HepG2 (cell line): ENCODE measurements at regions not wholly inside any gene's neighbourhood (a gene's known extent, or its start where the extent isn't known, plus 50 kb on each side); places are given as distances from the start of the nearest gene placed in this dataset.

ENCODE experiments used
- ATAC-seq: fragments of 200-7000 bp; cut with Tn5 transposase; 3 replicates; pipeline ENCODE4 v1.9.1; 2020; ENCODE audit warnings: mild to moderate bottlenecking, moderate library complexity
- BruUV-seq: library from RNA; stranded (reverse); fragments of 400-500 nt; replicated peaks from 2 replicates; lab custom pipeline; 2021; lab: Mats Ljungman, UMichigan
- CTCF ChIA-PET: fragments of 300-600 bp; formaldehyde crosslinking; extraction: SDS; loops from one replicate; lab custom pipeline; 2021; ENCODE audit warnings: low total read pairs, inconsistent platforms, low intra/inter-chr PET ratio; lab: Yijun Ruan, JAX
- POLR2A ChIA-PET: fragments of 350-600 bp; sonication (Branson Sonifier 250); formaldehyde crosslinking; loops from one replicate; lab custom pipeline; 2020; ENCODE audit warnings: antibody characterized with exemption, inconsistent platforms; lab: Yijun Ruan, JAX
- DNase-seq: peaks from one replicate; pipeline ENCODE4 v3.0.0-alpha.2; 2015; ENCODE audit warnings: low spot score
- FAIRE-seq: peaks from 3 replicates; lab custom pipeline; 2011; peaks lifted over from hg19 to GRCh38; lab: Jason Lieb, UNC
- H2AFZ ChIP-seq: one replicate; pipeline ENCODE4 v1.6.1; 2011; ENCODE audit warnings: low read length, inconsistent platforms
- H3K27ac ChIP-seq: fragments of 300-600 bp; 3 replicates; pipeline ENCODE4 v1.8.0; 2011; ENCODE audit warnings: mixed run types, mild to moderate bottlenecking, mixed read lengths, low read length, inconsistent platforms; ENCODE audit not compliant: insufficient read depth; ENCODE audit errors: extremely low read length
- H3K27me3 ChIP-seq, 2 experiments: fragments of 200-600 bp in 1 of 2; 2 replicates in 1 of 2; 3 replicates in 1 of 2; pipeline versions ENCODE4 v1.6.0 to v1.8.0; 2011; ENCODE audit warnings: low read length in 2 of 2, mild to moderate bottlenecking in 2 of 2, moderate library complexity in 2 of 2, inconsistent platforms in 1 of 2; ENCODE audit not compliant: insufficient read depth in 2 of 2, control insufficient read depth in 1 of 2
- H3K36me3 ChIP-seq, 2 experiments: fragments of 200-600 bp in 1 of 2; replicated peaks in 1 of 2; 2 replicates in 1 of 2; 3 replicates in 1 of 2; pipeline versions ENCODE4 v1.5.1 to v1.8.0; 2011; ENCODE audit warnings: low read length in 2 of 2, inconsistent platforms in 1 of 2; ENCODE audit not compliant: insufficient read depth in 2 of 2, control insufficient read depth in 1 of 2
- H3K4me1 ChIP-seq: 2 replicates; pipeline ENCODE4 v1.5.1; 2012; ENCODE audit warnings: low read length, inconsistent platforms; ENCODE audit not compliant: insufficient read depth
- H3K4me2 ChIP-seq: 2 replicates; pipeline ENCODE4 v1.6.0; 2011; ENCODE audit warnings: low read depth, low read length, inconsistent platforms
- H3K4me3 ChIP-seq, 3 experiments: fragments of 200-600 bp in 1 of 3; sonication (generic), shearing (Covaris generic) in 1 of 3; replicated peaks in 1 of 3; 2 replicates each; pipeline ENCODE4 v1.5.1; 2011 to 2016; ENCODE audit warnings: low read length in 3 of 3, inconsistent platforms in 2 of 3, low read depth in 2 of 3, mild to moderate bottlenecking in 2 of 3, control low read depth in 1 of 3, mixed read lengths in 1 of 3; ENCODE audit not compliant: insufficient read depth in 1 of 3
- H3K79me2 ChIP-seq: one replicate; pipeline ENCODE4 v1.6.1; 2011; ENCODE audit warnings: low read length, inconsistent platforms; ENCODE audit not compliant: insufficient read depth
- H3K9ac ChIP-seq: 2 replicates; pipeline ENCODE4 v1.6.0; 2011; ENCODE audit warnings: mild to moderate bottlenecking, low read depth, low read length, inconsistent platforms; ENCODE audit not compliant: insufficient read depth
- H3K9me3 ChIP-seq: 2 replicates; pipeline ENCODE4 v1.5.1; 2012; ENCODE audit warnings: mild to moderate bottlenecking, low read length
- H4K20me1 ChIP-seq: 2 replicates; pipeline ENCODE4 v1.6.0; 2011; ENCODE audit warnings: inconsistent platforms, mild to moderate bottlenecking, low read length, moderate library complexity; ENCODE audit not compliant: insufficient read depth
- ATF2 ChIP-seq: sonication (generic); formaldehyde crosslinking; IDR thresholded peaks from 2 replicates; pipeline ENCODE4 v1.4.0; 2020; ENCODE audit warnings: missing genetic modification reagents
- HNF1A ChIP-seq, 2 experiments: sonication (generic) in 1 of 2; formaldehyde crosslinking in 1 of 2; IDR thresholded peaks; 2 replicates each; pipeline versions ENCODE4 v1.4.0 to v1.6.1; 2016 to 2020; ENCODE audit warnings: borderline replicate concordance in 1 of 2, low read depth in 1 of 2, mild to moderate bottlenecking in 1 of 2, missing genetic modification reagents in 1 of 2
- NRL ChIP-seq: sonication (generic); formaldehyde crosslinking; IDR thresholded peaks from 2 replicates; pipeline ENCODE4 v1.5.0; 2020; ENCODE audit warnings: missing genetic modification reagents, mild to moderate bottlenecking, moderate library complexity, borderline replicate concordance
- TCF7 ChIP-seq: sonication (generic); IDR thresholded peaks from 2 replicates; pipeline ENCODE4 v1.6.1; 2016; ENCODE audit warnings: antibody characterized with exemption, low read depth
- ZBTB4 ChIP-seq: sonication (generic); formaldehyde crosslinking; IDR thresholded peaks from 2 replicates; pipeline ENCODE4 v1.4.0; 2020; ENCODE audit warnings: missing genetic modification reagents, mild to moderate bottlenecking, borderline replicate concordance
- ZGPAT ChIP-seq: IDR thresholded peaks from 2 replicates; pipeline ENCODE4 v1.6.1; 2016; ENCODE audit warnings: mild to moderate bottlenecking
- WGBS: methylation state at CpG from one replicate; pipeline ENCODE4 v1.1.6; 2017; ENCODE audit warnings: low lambda C conversion rate; 5-methylcytosine and 5-hydroxymethylcytosine counted together
- in situ Hi-C: cut with HindIII; loops from 2 replicates; pipeline ENCODE4 v1.10.0; 2017; ENCODE audit warnings: low pct_unique_long_range_greater_than_20kb; ENCODE audit not compliant: extremely low pct_ligation_motif_present
- intact Hi-C: fragments of 100-400 bp; cut with micrococcal nuclease; formaldehyde crosslinking; loops from one replicate; pipeline ENCODE4 v1.10.0; 2022; ENCODE audit not compliant: unreplicated experiment

- H3K79me2 ChIP-seq = no peaks in the 10 kb centered on the region
- no peaks in the 10 kb centered on the region for H4K20me1 ChIP-seq
- no peaks in the 10 kb centered on the region for H3K4me1 ChIP-seq
- H3K27me3 ChIP-seq = no peaks in the 10 kb centered on the region; a peak in 1 of 5 replicates
- POLR2A ChIA-PET = no interaction called here
- intact Hi-C loops (no loop called here), in situ Hi-C loops (no loop called here)
- WGBS = 6% methylated on average over 5 of the region's 5 CpGs
- CTCF ChIA-PET = no interaction called here
- no peak overlapping the region for H3K4me2 ChIP-seq
- no peak for DNase-seq
- TF ChIP-seq ZGPAT (CRISPR knock-in tag) (no peak), TCF7 (no peak), NRL (CRISPR knock-in tag) (no peak), ZBTB4 (CRISPR knock-in tag) (no peak), ATF2 (CRISPR knock-in tag) (no peak), HNF1A (IDR thresholded peaks at IDR 0.05; ENCODE audit: low read depth) (no peak), HNF1A (CRISPR knock-in tag; IDR thresholded peaks at IDR 0.05; ENCODE audit: borderline replicate concordance) (no peak)
- H3K9me3 ChIP-seq = peaks cover 96% of the 10 kb centered on the region
- no peak overlapping the region for H3K27ac ChIP-seq
- H3K36me3 ChIP-seq = no peaks in the 10 kb centered on the region
- no TSS peak for BruUV-seq
- FAIRE-seq = no peak
- ATAC-seq = no peak
- H2AFZ ChIP-seq = no peak overlapping the region
- no peak overlapping the region for H3K4me3 ChIP-seq
- H3K9ac ChIP-seq = no peak overlapping the region
Measured at GRCh38 chr14:28088125-28088524, 678.5 kb upstream of the FOXG1 start.
